ENCODE measurements at regions not wholly inside any gene's neighbourhood (a gene's known extent, or its start where the extent isn't known, plus 50 kb on each side); places are given as distances from the start of the nearest gene placed in this dataset. TPM values are rescaled to one million over a fixed set of nuclear protein-coding genes. Genes with fewer than 3 reads are reported as not detected.
"Not testable (repeated sequence)": the region's sequence is repeated elsewhere in the genome, so short reads cannot be mapped to it uniquely, and the experiment has no call there.

DNA sequence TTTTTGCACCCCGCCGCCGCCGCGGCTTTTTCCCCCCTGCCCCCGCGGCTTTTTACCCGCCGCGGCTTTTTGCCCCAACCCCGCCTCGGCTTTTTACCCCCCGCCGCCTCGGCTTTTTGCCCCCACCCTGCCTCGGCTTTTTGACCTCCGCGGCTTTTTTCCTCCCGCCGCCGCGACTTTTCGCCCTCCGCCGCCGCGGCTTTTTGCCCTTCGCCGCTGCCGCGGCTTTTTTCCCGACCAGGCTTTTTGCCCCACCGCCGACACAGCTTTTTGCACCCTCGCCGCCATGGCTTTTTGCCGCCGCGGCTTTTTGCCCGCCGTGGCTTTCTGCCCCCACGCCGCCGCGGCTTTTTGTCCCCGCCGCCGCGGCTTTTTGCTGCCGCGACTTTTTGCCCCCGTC lies 137.0 kb upstream of the TP53TG3D start:
- H3K9ac ChIP-seq (ENCODE audit: low read depth in 1 of 3, low read length in 3 of 3), result no peak overlapping the region
- H3K27ac ChIP-seq (ENCODE audit: low read depth, low read length), result no peak overlapping the region
- H3K36me3 ChIP-seq (ENCODE audit: control insufficient read depth in 3 of 3, insufficient read depth in 3 of 3, low read length in 3 of 3), result no peaks in the 10 kb centered on the region
- H3K27me3 ChIP-seq (ENCODE audit: control insufficient read depth in 3 of 3, insufficient read depth in 3 of 3, low read length in 3 of 3), result no peaks in the 10 kb centered on the region
- peak overlapping the region in 2 of 3 donors; percentile 6 to 40 for H3K4me3 ChIP-seq (ENCODE audit: low read length in 3 of 3)
- H3K4me1 ChIP-seq (ENCODE audit: control insufficient read depth in 3 of 3, insufficient read depth in 3 of 3, low read length in 3 of 3), result no peaks in the 10 kb centered on the region
- no peaks in the 10 kb centered on the region for H3K9me3 ChIP-seq (ENCODE audit: control insufficient read depth in 3 of 3, low read length in 3 of 3)

DNA sequence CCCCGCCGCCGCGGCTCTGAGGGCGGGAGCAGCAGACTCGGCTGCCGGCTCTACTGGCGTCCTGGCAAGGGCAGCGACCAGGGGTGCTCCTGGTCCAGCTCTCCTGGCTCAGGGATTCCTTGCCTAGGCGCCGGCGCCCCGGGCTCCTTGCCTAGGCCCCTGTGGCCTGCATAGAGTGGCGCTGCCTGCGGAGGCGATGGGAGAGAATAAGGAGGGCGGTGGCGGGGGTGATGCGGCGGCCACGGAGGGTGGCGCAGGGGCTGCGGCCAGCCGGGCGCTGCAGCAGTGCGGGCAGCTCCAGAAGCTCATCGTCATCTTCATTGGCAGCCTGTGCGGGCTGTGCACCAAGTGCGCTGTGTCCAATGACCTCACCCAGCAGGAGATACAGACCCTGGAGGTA lies 136.6 kb upstream of the TP53TG3D start:
- H3K9ac ChIP-seq (ENCODE audit: low read depth in 1 of 3, low read length in 3 of 3); H3K27me3 ChIP-seq (ENCODE audit: control insufficient read depth in 3 of 3, insufficient read depth in 3 of 3, low read length in 3 of 3); H3K36me3 ChIP-seq (ENCODE audit: control insufficient read depth in 3 of 3, insufficient read depth in 3 of 3, low read length in 3 of 3); H3K9me3 ChIP-seq (ENCODE audit: control insufficient read depth in 3 of 3, low read length in 3 of 3); H3K4me3 ChIP-seq (ENCODE audit: low read length in 3 of 3); H3K27ac ChIP-seq (ENCODE audit: low read depth, low read length); H3K4me1 ChIP-seq (ENCODE audit: control insufficient read depth in 3 of 3, insufficient read depth in 3 of 3, low read length in 3 of 3): not testable (repeated sequence)

DNA sequence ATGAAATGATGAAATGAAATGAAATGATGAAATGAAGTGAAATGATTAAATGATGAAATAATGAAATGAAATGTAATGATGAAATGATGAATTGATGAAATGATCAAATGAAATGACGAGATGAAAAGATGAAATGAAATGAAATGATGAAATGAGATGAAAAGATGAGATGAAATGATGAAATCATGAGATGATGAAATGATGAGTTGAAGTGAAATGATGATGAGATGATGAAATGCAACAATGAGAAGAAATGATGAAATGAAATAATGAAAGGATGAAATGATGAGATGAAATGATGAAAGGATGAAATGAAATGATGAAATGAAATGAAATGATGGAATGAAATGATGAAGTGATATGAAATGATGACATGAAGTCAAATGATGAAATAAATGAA lies 132.7 kb upstream of the TP53TG3D start:
- not testable (repeated sequence) for H3K27ac ChIP-seq (ENCODE audit: low read depth, low read length); H3K36me3 ChIP-seq (ENCODE audit: control insufficient read depth in 3 of 3, insufficient read depth in 3 of 3, low read length in 3 of 3); H3K9ac ChIP-seq (ENCODE audit: low read depth in 1 of 3, low read length in 3 of 3); H3K9me3 ChIP-seq (ENCODE audit: control insufficient read depth in 3 of 3, low read length in 3 of 3); H3K4me3 ChIP-seq (ENCODE audit: low read length in 3 of 3); H3K27me3 ChIP-seq (ENCODE audit: control insufficient read depth in 3 of 3, insufficient read depth in 3 of 3, low read length in 3 of 3); H3K4me1 ChIP-seq (ENCODE audit: control insufficient read depth in 3 of 3, insufficient read depth in 3 of 3, low read length in 3 of 3)

DNA sequence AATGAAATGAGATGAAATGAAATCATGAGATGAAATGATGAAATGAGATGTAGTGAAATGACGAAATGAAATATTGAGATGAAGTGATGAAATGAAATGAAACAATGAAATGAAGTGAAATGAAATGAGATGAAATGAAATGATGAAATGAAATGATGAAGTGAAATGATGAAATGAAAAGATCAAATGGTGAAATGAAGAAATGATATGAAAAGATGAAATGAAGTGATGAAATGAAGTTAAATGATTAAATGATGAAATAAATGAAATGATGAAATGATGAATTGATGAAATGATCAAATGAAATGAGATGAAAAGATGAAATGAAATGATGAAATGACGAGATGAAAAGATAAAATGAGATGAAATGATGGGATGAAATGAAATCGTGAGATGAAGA lies 132.3 kb upstream of the TP53TG3D start:
- not testable (repeated sequence) for H3K4me1 ChIP-seq (ENCODE audit: control insufficient read depth in 3 of 3, insufficient read depth in 3 of 3, low read length in 3 of 3); H3K9ac ChIP-seq (ENCODE audit: low read depth in 1 of 3, low read length in 3 of 3)

DNA sequence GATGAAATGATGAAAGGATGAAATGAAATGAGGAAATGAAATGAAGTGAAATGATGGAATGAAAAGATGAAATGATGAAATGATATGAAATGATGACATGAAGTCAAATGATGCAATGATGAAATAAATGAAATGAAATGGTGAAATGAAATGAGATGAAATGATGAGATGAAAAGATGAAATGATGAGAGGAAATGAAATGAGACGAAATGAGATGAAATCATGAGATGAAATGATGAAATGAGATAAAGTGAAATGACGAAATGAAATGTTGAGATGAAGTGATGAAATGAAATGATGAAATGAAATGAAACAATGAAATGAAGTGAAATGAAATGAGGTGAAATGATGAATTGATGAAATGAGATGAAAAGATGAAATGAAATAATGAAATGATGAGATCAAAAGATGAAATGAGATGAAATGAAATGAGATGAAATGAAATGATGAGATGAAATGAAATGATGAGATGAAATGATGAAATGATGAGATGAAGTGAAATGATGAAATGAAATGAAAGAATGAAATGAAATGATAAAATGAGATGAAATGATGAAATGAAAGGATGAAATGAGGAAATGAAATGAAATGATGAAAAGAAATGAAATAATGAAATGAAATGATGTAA lies 131.7 kb upstream of the TP53TG3D start:
- not testable (repeated sequence) for H3K27ac ChIP-seq (ENCODE audit: low read depth, low read length); H3K9ac ChIP-seq (ENCODE audit: low read depth in 1 of 3, low read length in 3 of 3); H3K9me3 ChIP-seq (ENCODE audit: control insufficient read depth in 3 of 3, low read length in 3 of 3); H3K4me3 ChIP-seq (ENCODE audit: low read length in 3 of 3); H3K27me3 ChIP-seq (ENCODE audit: control insufficient read depth in 3 of 3, insufficient read depth in 3 of 3, low read length in 3 of 3); H3K4me1 ChIP-seq (ENCODE audit: control insufficient read depth in 3 of 3, insufficient read depth in 3 of 3, low read length in 3 of 3); H3K36me3 ChIP-seq (ENCODE audit: control insufficient read depth in 3 of 3, insufficient read depth in 3 of 3, low read length in 3 of 3)

More for the DNA sequence above, 132.3 kb upstream of the TP53TG3D start:
- not testable (repeated sequence) for H3K4me3 ChIP-seq (ENCODE audit: low read length in 3 of 3); H3K36me3 ChIP-seq (ENCODE audit: control insufficient read depth in 3 of 3, insufficient read depth in 3 of 3, low read length in 3 of 3); H3K27ac ChIP-seq (ENCODE audit: low read depth, low read length); H3K9me3 ChIP-seq (ENCODE audit: control insufficient read depth in 3 of 3, low read length in 3 of 3); H3K27me3 ChIP-seq (ENCODE audit: control insufficient read depth in 3 of 3, insufficient read depth in 3 of 3, low read length in 3 of 3)

DNA sequence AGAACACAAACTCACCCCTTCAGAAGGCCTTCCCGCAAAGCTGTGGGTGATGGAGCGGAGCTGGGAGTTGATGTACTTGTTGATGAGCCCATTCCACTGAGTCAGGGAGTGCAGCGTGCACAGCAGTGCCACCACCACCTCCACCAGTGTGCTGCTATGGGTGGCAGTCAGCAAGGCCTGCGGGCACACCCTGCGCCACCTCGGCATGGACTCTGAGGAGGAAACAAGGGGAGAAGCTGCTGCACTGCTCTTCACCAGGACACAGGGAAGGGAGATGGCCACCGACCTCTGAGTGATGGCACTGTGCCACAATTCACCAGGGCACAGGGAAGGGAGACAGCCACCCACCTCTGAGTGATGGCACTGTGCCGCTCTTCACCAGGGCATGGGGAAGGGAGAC lies 100.7 kb upstream of the TP53TG3D start:
- H3K9me3 ChIP-seq (ENCODE audit: control insufficient read depth in 3 of 3, low read length in 3 of 3); H3K4me3 ChIP-seq (ENCODE audit: low read length in 3 of 3); H3K27ac ChIP-seq (ENCODE audit: low read depth, low read length); H3K27me3 ChIP-seq (ENCODE audit: control insufficient read depth in 3 of 3, insufficient read depth in 3 of 3, low read length in 3 of 3); H3K4me1 ChIP-seq (ENCODE audit: control insufficient read depth in 3 of 3, insufficient read depth in 3 of 3, low read length in 3 of 3); H3K36me3 ChIP-seq (ENCODE audit: control insufficient read depth in 3 of 3, insufficient read depth in 3 of 3, low read length in 3 of 3); H3K9ac ChIP-seq (ENCODE audit: low read depth in 1 of 3, low read length in 3 of 3): not testable (repeated sequence)

DNA sequence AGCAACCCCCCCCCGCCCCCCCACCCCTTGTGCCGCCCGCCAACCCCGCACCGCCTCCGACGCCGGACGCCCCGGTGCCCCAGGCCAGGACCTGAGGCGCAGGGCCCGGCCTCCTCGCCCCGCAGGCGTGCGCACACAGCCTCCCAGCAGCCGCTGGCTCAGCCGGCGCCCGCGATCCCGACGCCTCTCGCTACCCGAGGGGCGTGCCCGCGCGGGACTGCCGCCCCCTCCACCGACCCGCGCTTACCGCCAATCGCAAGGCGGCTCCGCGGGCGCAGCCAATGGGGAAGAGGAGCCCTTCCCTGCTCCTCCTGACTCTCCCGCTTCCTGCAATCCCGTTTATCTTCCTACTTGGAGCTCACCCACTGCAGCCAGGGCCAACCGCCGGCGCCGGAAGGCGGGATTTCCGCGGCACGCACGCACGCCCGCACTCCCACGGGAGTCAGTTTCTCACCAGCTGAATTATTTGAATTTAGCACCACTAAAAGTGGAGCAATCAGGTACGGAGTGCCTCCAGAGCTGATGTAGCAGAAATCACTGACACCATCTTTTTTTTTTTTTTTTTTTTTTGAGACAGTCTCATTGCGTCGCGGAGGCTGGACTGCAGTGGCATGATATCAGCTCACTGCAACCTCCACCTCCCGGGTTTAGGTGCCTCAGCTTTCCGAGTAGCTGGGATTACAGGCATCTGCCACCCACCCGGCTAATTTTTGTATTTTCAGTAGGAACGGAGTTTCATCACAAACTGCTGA lies 65.0 kb upstream of the TP53TG3D start:
- not testable (repeated sequence) for H3K9me3 ChIP-seq (ENCODE audit: control insufficient read depth in 3 of 3, low read length in 3 of 3); H3K4me3 ChIP-seq (ENCODE audit: low read length in 3 of 3); H3K9ac ChIP-seq (ENCODE audit: low read depth in 1 of 3, low read length in 3 of 3); H3K36me3 ChIP-seq (ENCODE audit: control insufficient read depth in 3 of 3, insufficient read depth in 3 of 3, low read length in 3 of 3); H3K27me3 ChIP-seq (ENCODE audit: control insufficient read depth in 3 of 3, insufficient read depth in 3 of 3, low read length in 3 of 3); H3K27ac ChIP-seq (ENCODE audit: low read depth, low read length); H3K4me1 ChIP-seq (ENCODE audit: control insufficient read depth in 3 of 3, insufficient read depth in 3 of 3, low read length in 3 of 3)

DNA sequence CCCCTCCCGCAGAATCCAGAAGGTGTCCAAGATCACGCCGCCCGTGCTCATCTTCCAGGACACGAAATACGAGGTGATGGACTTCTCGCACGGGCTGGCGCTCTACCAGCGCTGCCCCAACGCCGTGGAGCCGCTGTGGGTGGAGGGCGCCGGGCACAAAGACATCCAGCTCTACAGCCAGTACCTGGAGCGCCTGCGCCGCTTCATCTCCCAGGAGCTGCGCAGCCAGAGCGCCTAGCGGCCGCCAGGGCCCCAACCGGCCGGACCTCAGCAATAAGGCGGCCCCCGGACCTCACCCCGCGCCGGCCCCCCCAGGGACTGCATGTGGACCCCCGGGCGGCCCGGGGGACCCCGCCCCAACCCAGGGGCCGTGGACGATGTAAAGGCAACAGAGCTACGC lies 50.5 kb upstream of the TP53TG3D start:
- H3K27ac ChIP-seq (ENCODE audit: low read depth, low read length), result not testable (repeated sequence)

More for the DNA sequence above, 50.5 kb upstream of the TP53TG3D start:
- not testable (repeated sequence) for H3K4me1 ChIP-seq (ENCODE audit: control insufficient read depth in 3 of 3, insufficient read depth in 3 of 3, low read length in 3 of 3); H3K36me3 ChIP-seq (ENCODE audit: control insufficient read depth in 3 of 3, insufficient read depth in 3 of 3, low read length in 3 of 3); H3K27me3 ChIP-seq (ENCODE audit: control insufficient read depth in 3 of 3, insufficient read depth in 3 of 3, low read length in 3 of 3); H3K9ac ChIP-seq (ENCODE audit: low read depth in 1 of 3, low read length in 3 of 3); H3K9me3 ChIP-seq (ENCODE audit: control insufficient read depth in 3 of 3, low read length in 3 of 3); H3K4me3 ChIP-seq (ENCODE audit: low read length in 3 of 3)

Small RNAs in the stretch of these regions (small RNA-seq; reads per million reads assigned to genes)
- gene AC133485.4, result not detected
- gene AC142381.2, result not detected
- gene IGHV1OR16-3, result not detected
- not detected for gene IGHV3OR16-9
